ENCODE measurements at regions not wholly inside any gene's neighbourhood (a gene's known extent, or its start where the extent isn't known, plus 50 kb on each side); places are given as distances from the start of the nearest gene placed in this dataset.

DNA sequence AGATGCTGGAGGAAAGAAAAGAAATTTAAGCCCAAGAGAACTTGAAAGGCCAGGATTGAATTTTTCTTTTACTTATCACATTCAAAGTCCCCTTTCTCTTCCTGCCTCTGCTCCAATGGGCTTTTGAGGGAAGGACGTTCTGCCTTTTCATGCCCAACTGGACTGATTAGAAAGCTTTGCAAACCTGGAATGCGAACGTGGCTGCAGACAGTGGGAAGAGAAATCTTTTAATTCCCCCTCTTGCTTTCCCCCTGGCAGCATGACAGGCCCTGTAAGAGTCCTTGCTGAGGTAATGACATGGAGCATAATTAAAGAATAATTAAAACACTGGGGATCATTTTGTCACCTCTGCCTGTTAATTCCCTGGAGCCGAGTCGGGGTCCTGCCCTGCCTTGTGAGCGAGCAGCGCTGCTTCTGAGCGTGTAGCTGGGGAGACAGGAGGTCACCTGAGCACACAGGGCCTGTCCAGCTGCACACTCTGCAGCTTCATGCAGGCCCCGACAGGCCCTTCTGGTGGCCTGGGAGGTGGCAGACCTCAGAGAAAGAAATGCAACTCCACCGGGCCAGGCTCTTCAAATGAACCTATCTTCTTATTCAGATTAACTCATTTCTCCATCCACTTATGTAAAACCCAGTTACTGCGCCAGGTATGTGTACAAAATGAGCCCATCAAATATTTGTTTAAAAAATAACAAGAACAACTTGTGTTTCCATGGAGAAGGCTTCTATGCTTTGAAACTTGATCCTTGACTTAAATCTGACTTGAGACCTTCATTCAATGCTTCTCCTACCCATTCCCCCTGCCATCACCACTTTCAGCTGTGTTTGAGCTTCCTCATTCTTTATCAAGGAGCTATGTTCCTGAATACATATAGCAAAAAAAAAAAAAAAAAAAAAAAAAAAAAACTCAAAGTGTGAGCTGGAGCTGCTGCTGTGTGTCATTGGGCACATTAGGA is 628.2 kb upstream of the CFAP20DC start:
- TF ChIP-seq TAF1 (IDR thresholded peaks at IDR 0.05; ENCODE audit: borderline replicate concordance, insufficient read depth, low read length) (no peak), POLR2AphosphoS5 (IDR thresholded peaks at IDR 0.05; ENCODE audit: low read depth, low read length) (no peak), FOXP2 (optimal IDR thresholded peaks at IDR 0.05; ENCODE audit: borderline replicate concordance, extremely low read depth, extremely low read length, insufficient read depth) (no peak), REST (IDR thresholded peaks at IDR 0.05; ENCODE audit: insufficient read depth in 1 of 2, low read depth in 2 of 2, low read length in 2 of 2) (no peak), SIN3A (IDR thresholded peaks at IDR 0.05; ENCODE audit: borderline replicate concordance, insufficient read depth, low read length) (no peak)

- TF ChIP-seq POLR2AphosphoS5 (IDR thresholded peaks at IDR 0.05; ENCODE audit: low read depth, low read length) (no peak), TAF1 (IDR thresholded peaks at IDR 0.05; ENCODE audit: borderline replicate concordance, insufficient read depth, low read length) (no peak), FOXP2 (optimal IDR thresholded peaks at IDR 0.05; ENCODE audit: borderline replicate concordance, extremely low read depth, extremely low read length, insufficient read depth) (no peak), REST (IDR thresholded peaks at IDR 0.05; ENCODE audit: insufficient read depth in 1 of 2, low read depth in 2 of 2, low read length in 2 of 2) (no peak), SIN3A (IDR thresholded peaks at IDR 0.05; ENCODE audit: borderline replicate concordance, insufficient read depth, low read length) (no peak)
Measured at GRCh38 chr3:59675495-59675894, 625.7 kb upstream of the CFAP20DC start.

DNA sequence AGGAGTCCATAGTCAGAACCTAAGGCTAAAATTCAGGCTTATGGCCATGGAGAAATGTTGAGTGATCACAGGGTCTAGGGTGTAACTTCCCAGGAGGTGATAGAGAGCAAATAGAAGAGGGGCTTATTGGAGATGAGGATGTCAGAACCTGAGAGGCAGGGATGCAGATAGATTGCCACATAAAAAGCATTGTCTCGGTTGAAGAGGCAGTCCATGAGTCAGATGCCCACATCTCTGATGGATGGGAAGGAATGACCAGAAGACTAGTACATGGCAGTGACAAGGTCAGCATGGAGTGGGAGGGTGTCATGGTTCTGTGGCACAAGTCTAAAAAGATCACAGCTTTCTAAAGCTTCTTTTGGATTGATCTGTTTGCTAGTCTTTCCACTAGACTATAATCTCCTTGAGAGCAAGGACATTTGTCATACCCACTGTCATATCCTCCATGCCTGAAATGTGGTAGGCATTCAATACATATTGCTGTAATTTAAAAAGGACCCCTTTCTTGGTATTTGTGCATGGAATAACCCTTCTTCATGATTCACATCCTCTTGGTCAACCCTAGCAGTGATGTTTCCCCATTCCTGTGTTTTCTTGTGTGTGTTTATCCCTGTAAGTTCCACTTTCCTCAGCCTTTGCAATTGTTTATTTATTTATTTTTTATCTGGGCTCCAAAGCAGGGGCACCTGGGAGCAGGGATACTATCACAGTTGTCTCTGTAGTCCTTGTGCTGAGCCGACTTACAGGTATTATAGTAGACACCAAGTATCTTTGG is 613.4 kb upstream of the CFAP20DC start:
- TF ChIP-seq POLR2AphosphoS5 (IDR thresholded peaks at IDR 0.05; ENCODE audit: low read depth, low read length): no peak
- TF ChIP-seq FOXP2 (optimal IDR thresholded peaks at IDR 0.05; ENCODE audit: borderline replicate concordance, extremely low read depth, extremely low read length, insufficient read depth): no peak
- TF ChIP-seq SIN3A (IDR thresholded peaks at IDR 0.05; ENCODE audit: borderline replicate concordance, insufficient read depth, low read length): no peak
- no peak for TF ChIP-seq REST (IDR thresholded peaks at IDR 0.05; ENCODE audit: insufficient read depth in 1 of 2, low read depth in 2 of 2, low read length in 2 of 2)
- no peak for TF ChIP-seq TAF1 (IDR thresholded peaks at IDR 0.05; ENCODE audit: borderline replicate concordance, insufficient read depth, low read length)

- TF ChIP-seq SIN3A (IDR thresholded peaks at IDR 0.05; ENCODE audit: borderline replicate concordance, insufficient read depth, low read length): no peak
- no peak for TF ChIP-seq TAF1 (IDR thresholded peaks at IDR 0.05; ENCODE audit: borderline replicate concordance, insufficient read depth, low read length)
- no peak for TF ChIP-seq POLR2AphosphoS5 (IDR thresholded peaks at IDR 0.05; ENCODE audit: low read depth, low read length)
- TF ChIP-seq FOXP2 (optimal IDR thresholded peaks at IDR 0.05; ENCODE audit: borderline replicate concordance, extremely low read depth, extremely low read length, insufficient read depth): no peak
- no peak for TF ChIP-seq REST (IDR thresholded peaks at IDR 0.05; ENCODE audit: insufficient read depth in 1 of 2, low read depth in 2 of 2, low read length in 2 of 2)
Measured at GRCh38 chr3:59660852-59661625, 611.2 kb upstream of the CFAP20DC start.
